Endothelial cell of umbilical vein (primary cell): ENCODE measurements at regions not wholly inside any gene's neighbourhood (a gene's known extent, or its start where the extent isn't known, plus 50 kb on each side); places are given as distances from the start of the nearest gene placed in this dataset.

Experiments
- EZH2 ChIP-seq: IDR thresholded peaks from 2 replicates; pipeline ENCODE4 v1.6.1; 2012; ENCODE audit warnings: borderline replicate concordance, low read depth, mild to moderate bottlenecking, moderate library complexity, low read length, inconsistent platforms; ENCODE audit not compliant: severe bottlenecking
- FOS ChIP-seq: IDR thresholded peaks from 2 replicates; pipeline ENCODE4 v1.6.1; 2011; ENCODE audit warnings: mild to moderate bottlenecking, low read length, moderate library complexity, borderline replicate concordance; ENCODE audit not compliant: insufficient read depth
- POLR2A ChIP-seq: IDR thresholded peaks from 2 replicates; pipeline ENCODE4 v1.6.1; 2012; ENCODE audit warnings: low read depth, mild to moderate bottlenecking, control low read depth, low read length
- POLR2AphosphoS5 ChIP-seq: IDR thresholded peaks from 2 replicates; pipeline ENCODE4 v1.6.1; 2012; ENCODE audit warnings: low read depth, mild to moderate bottlenecking, control low read depth, low read length, moderate library complexity; ENCODE audit not compliant: insufficient read depth
- TF ChIP-seq, protein P1 (sequence below), 2 donors: IDR thresholded peaks; 1 replicate in 1 of 2; 2 replicates in 1 of 2; pipeline ENCODE4 v1.5.1; 2011; ENCODE audit warnings: low read length in 2 of 2, mild to moderate bottlenecking in 2 of 2, moderate library complexity in 2 of 2, control low read depth in 1 of 2, inconsistent platforms in 1 of 2, low read depth in 1 of 2; ENCODE audit not compliant: insufficient read depth in 1 of 2; ENCODE audit errors: extremely low read depth in 1 of 2

DNA sequence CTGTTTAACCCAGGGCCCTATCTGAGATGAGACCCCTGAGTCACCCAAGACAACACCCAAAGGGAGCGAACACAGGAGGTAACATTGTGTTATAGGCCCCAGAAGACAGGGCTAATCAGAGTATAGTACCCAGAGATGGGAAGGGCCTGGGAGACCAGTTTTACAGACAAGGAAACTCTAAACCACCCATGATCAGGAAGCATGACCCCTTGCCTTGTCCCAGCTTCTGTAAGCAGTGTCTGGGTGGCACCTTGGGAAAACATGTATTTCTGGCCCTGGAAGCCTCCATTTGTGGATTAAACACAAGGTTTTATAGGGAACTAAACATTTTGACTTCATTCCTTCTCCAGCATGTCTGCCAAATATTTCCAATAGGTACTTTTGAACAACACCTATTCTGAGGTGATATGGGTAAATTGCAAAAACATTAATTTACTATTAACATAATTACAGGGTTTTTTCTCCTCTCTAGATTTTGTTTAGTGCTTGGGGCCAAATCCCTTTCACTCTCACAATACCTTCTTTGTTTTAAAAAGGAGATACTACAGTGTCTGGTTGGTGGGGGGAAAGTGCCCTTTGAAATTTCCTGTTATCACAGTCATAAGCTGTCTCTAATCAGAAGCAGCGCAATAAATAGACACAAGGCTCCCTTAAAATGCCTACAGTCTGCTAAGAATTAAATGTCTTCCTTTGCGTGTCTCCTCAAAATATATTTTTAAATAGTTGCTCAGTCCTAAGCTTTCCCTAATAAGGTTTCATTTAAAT is 341.1 kb downstream of the BCL11A start:
- TF ChIP-seq POLR2AphosphoS5, result no peak
- TF ChIP-seq, protein P1, sequence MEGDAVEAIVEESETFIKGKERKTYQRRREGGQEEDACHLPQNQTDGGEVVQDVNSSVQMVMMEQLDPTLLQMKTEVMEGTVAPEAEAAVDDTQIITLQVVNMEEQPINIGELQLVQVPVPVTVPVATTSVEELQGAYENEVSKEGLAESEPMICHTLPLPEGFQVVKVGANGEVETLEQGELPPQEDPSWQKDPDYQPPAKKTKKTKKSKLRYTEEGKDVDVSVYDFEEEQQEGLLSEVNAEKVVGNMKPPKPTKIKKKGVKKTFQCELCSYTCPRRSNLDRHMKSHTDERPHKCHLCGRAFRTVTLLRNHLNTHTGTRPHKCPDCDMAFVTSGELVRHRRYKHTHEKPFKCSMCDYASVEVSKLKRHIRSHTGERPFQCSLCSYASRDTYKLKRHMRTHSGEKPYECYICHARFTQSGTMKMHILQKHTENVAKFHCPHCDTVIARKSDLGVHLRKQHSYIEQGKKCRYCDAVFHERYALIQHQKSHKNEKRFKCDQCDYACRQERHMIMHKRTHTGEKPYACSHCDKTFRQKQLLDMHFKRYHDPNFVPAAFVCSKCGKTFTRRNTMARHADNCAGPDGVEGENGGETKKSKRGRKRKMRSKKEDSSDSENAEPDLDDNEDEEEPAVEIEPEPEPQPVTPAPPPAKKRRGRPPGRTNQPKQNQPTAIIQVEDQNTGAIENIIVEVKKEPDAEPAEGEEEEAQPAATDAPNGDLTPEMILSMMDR (IDR thresholded peaks at IDR 0.05; ENCODE audit: extremely low read depth in 1 of 2, insufficient read depth in 1 of 2, low read depth in 1 of 2, low read length in 2 of 2), result no peak
- TF ChIP-seq EZH2, result no peak
- no peak for TF ChIP-seq POLR2A
- no peak for TF ChIP-seq FOS
